K562 (cell line): ENCODE measurements at regions not wholly inside any gene's neighbourhood (a gene's known extent, or its start where the extent isn't known, plus 50 kb on each side); places are given as distances from the start of the nearest gene placed in this dataset.

Source experiments
- ARID1B ChIP-seq: fragments of 450-650 bp; IDR thresholded peaks from 2 replicates; pipeline ENCODE4 v1.6.1; 2016; ENCODE audit warnings: antibody characterized with exemption, mild to moderate bottlenecking, inconsistent platforms
- ATF4 ChIP-seq: fragments of 450-650 bp; formaldehyde crosslinking; IDR thresholded peaks from 2 replicates; pipeline ENCODE4 v1.4.0; 2022; ENCODE audit warnings: mild to moderate bottlenecking, moderate library complexity
- CBFA2T3 ChIP-seq: fragments of 450-650 bp; IDR thresholded peaks from 2 replicates; pipeline ENCODE4 v1.6.1; 2017
- E2F4 ChIP-seq: sonication (generic); formaldehyde crosslinking; IDR thresholded peaks from 2 replicates; pipeline ENCODE4 v1.8.0; 2022; ENCODE audit warnings: mild to moderate bottlenecking, low read depth, missing genetic modification reagents
- GATA2 ChIP-seq: sonication (generic); formaldehyde crosslinking; IDR thresholded peaks from 2 replicates; pipeline ENCODE4 v1.4.0; 2020; ENCODE audit warnings: mild to moderate bottlenecking, missing genetic modification reagents
- PBX2 ChIP-seq, 2 experiments: IDR thresholded peaks in 1 of 2; conservative IDR thresholded peaks in 1 of 2; 2 replicates each; pipeline ENCODE4 v1.6.1; 2016; ENCODE audit warnings: low read depth in 2 of 2, mild to moderate bottlenecking in 1 of 2, missing compliant biosample characterization in 1 of 2, missing genetic modification characterization in 1 of 2, moderate library complexity in 1 of 2
- TCF7 ChIP-seq: sonication (generic); IDR thresholded peaks from 2 replicates; pipeline ENCODE4 v1.6.1; 2016; ENCODE audit warnings: antibody characterized with exemption, borderline replicate concordance
- TCFL5 ChIP-seq: fragments of 250-450 bp; sonication (Bioruptor Pico); conservative IDR thresholded peaks from 2 replicates; pipeline ENCODE4 v1.6.1; 2021; ENCODE audit warnings: mild to moderate bottlenecking, moderate library complexity, matching md5 sums
- ZNF589 ChIP-seq: fragments of 200-800 bp; sonication (Bioruptor generic); IDR thresholded peaks from 2 replicates; pipeline ENCODE4 v1.6.1; 2016; ENCODE audit warnings: low read depth, missing genetic modification characterization, missing compliant biosample characterization
- ZNF76 ChIP-seq: fragments of 250-450 bp; sonication (Bioruptor Pico); IDR thresholded peaks from 2 replicates; pipeline ENCODE4 v1.4.0; 2020; ENCODE audit warnings: mild to moderate bottlenecking, moderate library complexity, borderline replicate concordance

GRCh38 chr7:136142583-136142982 lies 165.4 kb upstream of the MTPN start (continued):
- TF ChIP-seq E2F4 (CRISPR knock-in tag) (no peak), PBX2 (CRISPR knock-in tag; IDR thresholded peaks at IDR 0.05; ENCODE audit: low read depth) (no peak), PBX2 (tag; conservative IDR thresholded peaks at IDR 0.05; ENCODE audit: low read depth) (peak; percentile 36; the same call in 1 of the 2 replicates), ARID1B (peak; percentile 42; the same call in 1 of the 2 replicates), ATF4 (no peak), GATA2 (CRISPR knock-in tag) (no peak), ZNF76 (CRISPR knock-in tag) (no peak), TCF7 (0 out of 2 replicates have a peak, but pooled peaks have one; percentile 83), ZNF589 (CRISPR knock-in tag) (no peak), CBFA2T3 (peak; percentile 53), TCFL5 (CRISPR knock-in tag) (no peak)
- TF ChIP-seq, all 486 proteins: peak for 14
